HepG2 (cell line): ENCODE measurements at regions not wholly inside any gene's neighbourhood (a gene's known extent, or its start where the extent isn't known, plus 50 kb on each side); places are given as distances from the start of the nearest gene placed in this dataset.

Experiments
- ZNF121 ChIP-seq: sonication (generic); formaldehyde crosslinking; IDR thresholded peaks from 2 replicates; pipeline ENCODE4 v1.5.0; 2020; ENCODE audit warnings: mild to moderate bottlenecking, missing genetic modification reagents
- ZNF431 ChIP-seq: sonication (generic); formaldehyde crosslinking; IDR thresholded peaks from 2 replicates; pipeline ENCODE4 v1.9.0; 2022; ENCODE audit warnings: missing genetic modification reagents, low read depth, mild to moderate bottlenecking, borderline replicate concordance

DNA sequence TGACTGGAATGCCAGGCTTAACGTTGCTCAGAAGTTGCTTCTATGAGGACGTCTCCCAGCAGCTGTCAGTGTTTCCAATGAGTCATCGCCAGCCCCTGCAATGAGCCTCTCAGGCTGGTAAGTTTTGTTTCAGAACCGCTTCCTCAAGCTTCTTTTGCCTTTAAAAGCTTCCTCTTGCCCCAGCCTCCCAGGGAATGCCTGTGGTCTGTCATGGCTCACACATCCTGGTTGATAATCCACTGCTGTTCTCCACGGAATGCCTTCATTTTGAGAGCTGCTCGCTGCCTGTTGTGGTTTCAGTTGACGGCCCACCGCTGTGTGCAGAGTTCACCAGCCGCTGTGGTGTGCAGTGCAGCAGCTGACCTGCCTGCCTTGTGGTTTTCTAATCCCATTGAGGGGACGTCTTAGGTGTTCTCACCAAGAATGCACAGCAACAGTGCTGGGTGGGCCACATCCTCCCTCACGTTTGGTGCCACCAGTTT, 96.4 kb downstream of the RTP5 start:
- TF ChIP-seq ZNF431 (CRISPR knock-in tag) (no peak), ZNF121 (CRISPR knock-in tag) (no peak)
